H1 (cell line): ENCODE measurements at regions not wholly inside any gene's neighbourhood (a gene's known extent, or its start where the extent isn't known, plus 50 kb on each side); places are given as distances from the start of the nearest gene placed in this dataset.

Experiments
- CHD1 ChIP-seq: IDR thresholded peaks from 2 replicates; pipeline ENCODE4 v1.6.1; 2012; ENCODE audit warnings: low read depth, low read length, improper control_type of control experiment
- CHD2 ChIP-seq: IDR thresholded peaks from 2 replicates; pipeline ENCODE4 v1.6.1; 2012; ENCODE audit warnings: low read length, improper control_type of control experiment
- EGR1 ChIP-seq: IDR thresholded peaks from 2 replicates; pipeline ENCODE4 v1.6.1; 2011; ENCODE audit warnings: low read depth, low read length, borderline replicate concordance
- EP300 ChIP-seq, 2 experiments: IDR thresholded peaks; 1 replicate in 1 of 2; 2 replicates in 1 of 2; pipeline ENCODE4 v1.6.1; 2011 to 2012; ENCODE audit warnings: low read depth in 2 of 2, low read length in 2 of 2, mild to moderate bottlenecking in 2 of 2, borderline replicate concordance in 1 of 2, inconsistent platforms in 1 of 2, moderate library complexity in 1 of 2
- FOSL1 ChIP-seq: IDR thresholded peaks from 2 replicates; pipeline ENCODE4 v1.6.1; 2011; ENCODE audit warnings: mild to moderate bottlenecking, low read depth, low read length, moderate library complexity; ENCODE audit not compliant: insufficient read depth
- NRF1 ChIP-seq: IDR thresholded peaks from 2 replicates; pipeline ENCODE4 v1.6.1; 2011; ENCODE audit warnings: mild to moderate bottlenecking, low read depth, low read length, improper control_type of control experiment
- PHF8 ChIP-seq: fragments of 200-600 bp; sonication (generic); conservative IDR thresholded peaks from 2 replicates; pipeline ENCODE4 v1.7.1; 2012; ENCODE audit warnings: low read depth, mild to moderate bottlenecking, inconsistent platforms, low read length, moderate library complexity
- POLR2A ChIP-seq, 2 experiments: IDR thresholded peaks; 1 replicate in 1 of 2; 2 replicates in 1 of 2; pipeline ENCODE4 v1.6.1; 2011; ENCODE audit warnings: low read depth in 2 of 2, low read length in 2 of 2, mild to moderate bottlenecking in 2 of 2; ENCODE audit errors: control extremely low read depth in 1 of 2
- ZNF274 ChIP-seq: IDR thresholded peaks from 2 replicates; pipeline ENCODE4 v1.7.0; 2012; ENCODE audit warnings: low read length, borderline replicate concordance; ENCODE audit errors: extremely low read depth
- TF ChIP-seq, protein P1 (sequence below): IDR thresholded peaks from 2 replicates; pipeline ENCODE4 v1.6.1; 2011; ENCODE audit warnings: low read length, improper control_type of control experiment
- TF ChIP-seq, protein P2 (sequence below), 3 experiments: IDR thresholded peaks; 1 replicate in 2 of 3; 2 replicates in 1 of 3; pipeline versions ENCODE4 v1.5.1 to v1.6.1; 2011; ENCODE audit warnings: low read length in 3 of 3, mild to moderate bottlenecking in 3 of 3, inconsistent platforms in 2 of 3, low read depth in 1 of 3, moderate library complexity in 1 of 3; ENCODE audit not compliant: insufficient read depth in 1 of 3; ENCODE audit errors: control extremely low read depth in 1 of 3

DNA sequence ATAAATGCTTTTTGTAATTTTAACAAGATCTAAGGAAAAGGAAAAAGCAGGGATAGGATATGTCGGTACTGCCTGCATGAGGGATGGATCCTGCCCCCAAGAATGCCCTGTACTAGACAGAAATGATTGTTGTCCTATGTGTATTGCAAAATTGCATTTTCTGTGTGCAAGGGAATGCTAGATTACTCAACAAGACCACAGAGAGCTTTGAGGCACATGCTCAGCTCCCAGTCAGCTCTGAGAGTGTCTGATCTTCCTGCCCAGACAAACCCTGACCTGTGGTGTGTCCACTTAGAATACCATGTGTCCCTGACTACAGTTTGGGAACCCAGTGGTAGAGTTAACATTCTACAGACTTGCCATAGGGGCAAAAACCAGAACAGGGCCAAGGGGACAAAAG, 129.2 kb upstream of the PAK3 start:
- no peak for TF ChIP-seq CHD1
- TF ChIP-seq, protein P1, sequence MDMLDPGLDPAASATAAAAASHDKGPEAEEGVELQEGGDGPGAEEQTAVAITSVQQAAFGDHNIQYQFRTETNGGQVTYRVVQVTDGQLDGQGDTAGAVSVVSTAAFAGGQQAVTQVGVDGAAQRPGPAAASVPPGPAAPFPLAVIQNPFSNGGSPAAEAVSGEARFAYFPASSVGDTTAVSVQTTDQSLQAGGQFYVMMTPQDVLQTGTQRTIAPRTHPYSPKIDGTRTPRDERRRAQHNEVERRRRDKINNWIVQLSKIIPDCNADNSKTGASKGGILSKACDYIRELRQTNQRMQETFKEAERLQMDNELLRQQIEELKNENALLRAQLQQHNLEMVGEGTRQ: no peak
- TF ChIP-seq, protein P2, sequence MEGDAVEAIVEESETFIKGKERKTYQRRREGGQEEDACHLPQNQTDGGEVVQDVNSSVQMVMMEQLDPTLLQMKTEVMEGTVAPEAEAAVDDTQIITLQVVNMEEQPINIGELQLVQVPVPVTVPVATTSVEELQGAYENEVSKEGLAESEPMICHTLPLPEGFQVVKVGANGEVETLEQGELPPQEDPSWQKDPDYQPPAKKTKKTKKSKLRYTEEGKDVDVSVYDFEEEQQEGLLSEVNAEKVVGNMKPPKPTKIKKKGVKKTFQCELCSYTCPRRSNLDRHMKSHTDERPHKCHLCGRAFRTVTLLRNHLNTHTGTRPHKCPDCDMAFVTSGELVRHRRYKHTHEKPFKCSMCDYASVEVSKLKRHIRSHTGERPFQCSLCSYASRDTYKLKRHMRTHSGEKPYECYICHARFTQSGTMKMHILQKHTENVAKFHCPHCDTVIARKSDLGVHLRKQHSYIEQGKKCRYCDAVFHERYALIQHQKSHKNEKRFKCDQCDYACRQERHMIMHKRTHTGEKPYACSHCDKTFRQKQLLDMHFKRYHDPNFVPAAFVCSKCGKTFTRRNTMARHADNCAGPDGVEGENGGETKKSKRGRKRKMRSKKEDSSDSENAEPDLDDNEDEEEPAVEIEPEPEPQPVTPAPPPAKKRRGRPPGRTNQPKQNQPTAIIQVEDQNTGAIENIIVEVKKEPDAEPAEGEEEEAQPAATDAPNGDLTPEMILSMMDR (IDR thresholded peaks at IDR 0.05; ENCODE audit: control extremely low read depth in 1 of 3, insufficient read depth in 1 of 3, low read depth in 1 of 3, low read length in 3 of 3): no peak
- TF ChIP-seq NRF1: no peak
- TF ChIP-seq EP300 (IDR thresholded peaks at IDR 0.05; ENCODE audit: borderline replicate concordance in 1 of 2, low read depth in 2 of 2, low read length in 2 of 2): no peak
- TF ChIP-seq POLR2A (IDR thresholded peaks at IDR 0.05; ENCODE audit: control extremely low read depth in 1 of 2, low read depth in 2 of 2, low read length in 2 of 2): no peak
- TF ChIP-seq ZNF274: no peak
- TF ChIP-seq CHD2: no peak
- TF ChIP-seq PHF8: no peak
- no peak for TF ChIP-seq FOSL1
- no peak for TF ChIP-seq EGR1
